OCI-LY1 (cell line): ENCODE measurements at regions not wholly inside any gene's neighbourhood (a gene's known extent, or its start where the extent isn't known, plus 50 kb on each side); places are given as distances from the start of the nearest gene placed in this dataset.

ENCODE experiments used
- H2AFZ ChIP-seq: fragments of 200-600 bp; sonication (generic), shearing (Covaris generic); 2 replicates; pipeline ENCODE4 v1.6.0; 2014; ENCODE audit warnings: antibody characterized with exemption, mild to moderate bottlenecking, low read length
- H3F3A ChIP-seq: fragments of 200-600 bp; sonication (generic), shearing (Covaris generic); 2 replicates; pipeline ENCODE4 v1.6.0; 2014; ENCODE audit warnings: mild to moderate bottlenecking, antibody characterized with exemption, low read length, moderate library complexity; ENCODE audit not compliant: insufficient read depth
- H3K27ac ChIP-seq: fragments of 200-600 bp; sonication (generic); 2 replicates; pipeline ENCODE4 v1.5.1; 2014; ENCODE audit warnings: low read length, mixed run types, mild to moderate bottlenecking, low read depth; ENCODE audit not compliant: poor library complexity, severe bottlenecking
- H3K27me3 ChIP-seq: fragments of 200-600 bp; sonication (generic); 2 replicates; pipeline ENCODE4 v1.6.0; 2014; ENCODE audit warnings: antibody characterized with exemption, mild to moderate bottlenecking, low read length, moderate library complexity; ENCODE audit not compliant: insufficient read depth
- H3K36me3 ChIP-seq: fragments of 200-600 bp; sonication (generic); 2 replicates; pipeline ENCODE4 v1.6.1; 2014; ENCODE audit warnings: mild to moderate bottlenecking, antibody characterized with exemption, low read length, moderate library complexity, mixed read lengths; ENCODE audit not compliant: insufficient read depth
- H3K4me1 ChIP-seq: fragments of 200-600 bp; sonication (generic); 2 replicates; pipeline ENCODE4 v1.5.1; 2014; ENCODE audit warnings: mild to moderate bottlenecking, low read length, moderate library complexity; ENCODE audit not compliant: insufficient read depth, severe bottlenecking
- H3K4me2 ChIP-seq: fragments of 200-600 bp; sonication (generic), shearing (Covaris generic); 2 replicates; pipeline ENCODE4 v1.6.1; 2014; ENCODE audit warnings: low read length
- H3K4me3 ChIP-seq: fragments of 200-600 bp; sonication (generic); 2 replicates; pipeline ENCODE4 v1.5.1; 2014; ENCODE audit warnings: low read length, low read depth, mild to moderate bottlenecking, mixed read lengths; ENCODE audit not compliant: poor library complexity, severe bottlenecking
- H3K79me2 ChIP-seq: fragments of 200-600 bp; shearing (Covaris generic); 2 replicates; pipeline ENCODE4 v1.6.1; 2016; ENCODE audit warnings: mixed run types, low read length, mixed read lengths; ENCODE audit not compliant: insufficient read depth
- H3K9ac ChIP-seq: fragments of 200-600 bp; sonication (generic), shearing (Covaris generic); 2 replicates; pipeline ENCODE4 v1.6.1; 2014; ENCODE audit warnings: mild to moderate bottlenecking, low read length, mixed read lengths
- H3K9me2 ChIP-seq: fragments of 200-600 bp; sonication (generic), shearing (Covaris generic); 2 replicates; pipeline ENCODE4 v1.6.1; 2014; ENCODE audit warnings: low read depth, mild to moderate bottlenecking, low read length, mixed read lengths
- H3K9me3 ChIP-seq: fragments of 200-600 bp; shearing (Covaris generic); 2 replicates; pipeline ENCODE4 v1.6.1; 2014; ENCODE audit warnings: low read length, mixed read lengths
- H4K20me1 ChIP-seq: fragments of 200-600 bp; sonication (generic), shearing (Covaris generic); 2 replicates; pipeline ENCODE4 v1.6.0; 2016; ENCODE audit warnings: mild to moderate bottlenecking, low read length; ENCODE audit not compliant: insufficient read depth
- EZH2 ChIP-seq: fragments of 200-600 bp; sonication (generic), shearing (Covaris generic); IDR thresholded peaks from 2 replicates; pipeline ENCODE4 v1.8.0; 2017; ENCODE audit warnings: borderline replicate concordance, mixed run types, mild to moderate bottlenecking, antibody characterized with exemption, low read length, moderate library complexity, mixed read lengths
- TF ChIP-seq, protein P1 (sequence below): fragments of 200-600 bp; sonication (generic), shearing (Covaris generic); IDR thresholded peaks from 2 replicates; pipeline ENCODE4 v1.5.1; 2017; ENCODE audit warnings: mild to moderate bottlenecking, antibody characterized with exemption, low read length, moderate library complexity, mixed read lengths

GRCh38 chr21:24369746-24370145 lies 1237.5 kb downstream of the MRPL39 start:
- Histone ChIP-seq H3K4me2 (no peak overlapping the region), H3K4me3 (no peak overlapping the region), H3F3A (no peaks in the 10 kb centered on the region), H2AFZ (no peak overlapping the region), H3K9me3 (no peaks in the 10 kb centered on the region), H3K27me3 (no peaks in the 10 kb centered on the region), H3K4me1 (no peaks in the 10 kb centered on the region), H3K9ac (no peak overlapping the region), H3K9me2 (no peaks in the 10 kb centered on the region), H3K36me3 (no peaks in the 10 kb centered on the region), H3K79me2 (no peaks in the 10 kb centered on the region), H4K20me1 (no peaks in the 10 kb centered on the region), H3K27ac (no peak overlapping the region)
- TF ChIP-seq, protein P1, sequence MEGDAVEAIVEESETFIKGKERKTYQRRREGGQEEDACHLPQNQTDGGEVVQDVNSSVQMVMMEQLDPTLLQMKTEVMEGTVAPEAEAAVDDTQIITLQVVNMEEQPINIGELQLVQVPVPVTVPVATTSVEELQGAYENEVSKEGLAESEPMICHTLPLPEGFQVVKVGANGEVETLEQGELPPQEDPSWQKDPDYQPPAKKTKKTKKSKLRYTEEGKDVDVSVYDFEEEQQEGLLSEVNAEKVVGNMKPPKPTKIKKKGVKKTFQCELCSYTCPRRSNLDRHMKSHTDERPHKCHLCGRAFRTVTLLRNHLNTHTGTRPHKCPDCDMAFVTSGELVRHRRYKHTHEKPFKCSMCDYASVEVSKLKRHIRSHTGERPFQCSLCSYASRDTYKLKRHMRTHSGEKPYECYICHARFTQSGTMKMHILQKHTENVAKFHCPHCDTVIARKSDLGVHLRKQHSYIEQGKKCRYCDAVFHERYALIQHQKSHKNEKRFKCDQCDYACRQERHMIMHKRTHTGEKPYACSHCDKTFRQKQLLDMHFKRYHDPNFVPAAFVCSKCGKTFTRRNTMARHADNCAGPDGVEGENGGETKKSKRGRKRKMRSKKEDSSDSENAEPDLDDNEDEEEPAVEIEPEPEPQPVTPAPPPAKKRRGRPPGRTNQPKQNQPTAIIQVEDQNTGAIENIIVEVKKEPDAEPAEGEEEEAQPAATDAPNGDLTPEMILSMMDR: no peak
- no peak for TF ChIP-seq EZH2

GRCh38 chr21:24369278-24369677 lies 1238.0 kb downstream of the MRPL39 start:
- Histone ChIP-seq H3K27ac (no peak overlapping the region), H3K79me2 (no peaks in the 10 kb centered on the region), H3K4me3 (no peak overlapping the region), H3K9ac (no peak overlapping the region), H3F3A (no peaks in the 10 kb centered on the region), H3K36me3 (no peaks in the 10 kb centered on the region), H3K4me2 (no peak overlapping the region), H3K9me3 (no peaks in the 10 kb centered on the region), H3K9me2 (no peaks in the 10 kb centered on the region), H4K20me1 (no peaks in the 10 kb centered on the region), H3K27me3 (no peaks in the 10 kb centered on the region), H3K4me1 (no peaks in the 10 kb centered on the region), H2AFZ (no peak overlapping the region)
- TF ChIP-seq, protein P1: no peak
- TF ChIP-seq EZH2: no peak

DNA sequence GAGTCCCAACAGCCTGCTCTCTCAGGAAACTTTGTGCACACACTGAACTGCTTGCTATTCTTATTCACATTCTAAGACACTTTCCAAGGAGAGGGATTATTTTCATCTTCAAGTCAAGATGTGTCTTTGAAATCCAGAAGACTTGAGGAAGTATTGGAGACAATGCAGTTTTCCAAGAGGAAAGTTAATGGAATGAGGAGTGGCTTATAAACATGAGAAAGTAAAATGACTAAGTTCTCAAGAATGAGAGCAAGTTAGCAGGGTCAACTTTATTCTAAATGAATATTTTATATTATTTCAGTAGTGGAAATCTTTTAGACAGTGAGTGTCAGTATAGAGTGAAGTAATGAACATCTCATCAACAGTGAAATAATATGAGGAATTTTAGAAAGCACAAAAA lies 1239.3 kb downstream of the MRPL39 start:
- Histone ChIP-seq H3K36me3 (no peaks in the 10 kb centered on the region), H3K9me2 (no peaks in the 10 kb centered on the region), H4K20me1 (no peaks in the 10 kb centered on the region), H3K27me3 (no peaks in the 10 kb centered on the region), H3K4me1 (no peaks in the 10 kb centered on the region), H3K27ac (no peak overlapping the region), H3K4me3 (no peak overlapping the region), H2AFZ (no peak overlapping the region), H3K9ac (no peak overlapping the region), H3K9me3 (no peaks in the 10 kb centered on the region), H3K4me2 (no peak overlapping the region), H3F3A (no peaks in the 10 kb centered on the region), H3K79me2 (no peaks in the 10 kb centered on the region)
- TF ChIP-seq, protein P1: no peak
- no peak for TF ChIP-seq EZH2
